HEK293T (cell line): ENCODE measurements at regions not wholly inside any gene's neighbourhood (a gene's known extent, or its start where the extent isn't known, plus 50 kb on each side); places are given as distances from the start of the nearest gene placed in this dataset.

ENCODE experiments used
- CTCF ChIA-PET: fragments of 350-600 bp; formaldehyde crosslinking; extraction: SDS; loops from one replicate; lab custom pipeline; 2021; ENCODE audit warnings: antibody characterized with exemption, inconsistent platforms; lab: Yijun Ruan, JAX
- POLR2A ChIA-PET: fragments of 350-600 bp; formaldehyde crosslinking; extraction: SDS; loops from one replicate; lab custom pipeline; 2020; ENCODE audit warnings: antibody characterized with exemption, inconsistent platforms; lab: Yijun Ruan, JAX
- DNase-seq: peaks from one replicate; pipeline ENCODE4 v3.0.0; 2012; ENCODE audit warnings: mixed read lengths; ENCODE audit errors: extremely low spot score
- ARNT ChIP-seq: fragments of 450-650 bp; IDR thresholded peaks from 2 replicates; pipeline ENCODE4 v1.6.1; 2017; ENCODE audit warnings: mild to moderate bottlenecking
- BHLHE40 ChIP-seq: fragments of 450-650 bp; IDR thresholded peaks from 2 replicates; pipeline ENCODE4 v1.6.1; 2016; ENCODE audit warnings: mild to moderate bottlenecking, moderate library complexity, borderline replicate concordance
- CTBP1 ChIP-seq: fragments of 450-650 bp; IDR thresholded peaks from 2 replicates; pipeline ENCODE4 v1.6.1; 2016; ENCODE audit warnings: borderline replicate concordance
- ELF4 ChIP-seq: fragments of 450-650 bp; IDR thresholded peaks from 2 replicates; pipeline ENCODE4 v1.6.1; 2017; ENCODE audit warnings: antibody characterized with exemption
- FOXA1 ChIP-seq: fragments of 450-650 bp; IDR thresholded peaks from 2 replicates; pipeline ENCODE4 v1.6.1; 2016; ENCODE audit warnings: mild to moderate bottlenecking
- FOXK2 ChIP-seq: fragments of 450-650 bp; IDR thresholded peaks from 2 replicates; pipeline ENCODE4 v1.6.1; 2016; ENCODE audit warnings: mild to moderate bottlenecking
- FOXM1 ChIP-seq: fragments of 450-650 bp; IDR thresholded peaks from 2 replicates; pipeline ENCODE4 v1.6.1; 2017; ENCODE audit warnings: mild to moderate bottlenecking, borderline replicate concordance
- HDGF ChIP-seq: fragments of 450-650 bp; IDR thresholded peaks from 2 replicates; pipeline ENCODE4 v1.6.1; 2017; ENCODE audit warnings: antibody characterized with exemption, borderline replicate concordance
- L3MBTL2 ChIP-seq: fragments of 450-650 bp; conservative IDR thresholded peaks from 2 replicates; pipeline ENCODE4 v1.6.1; 2016; ENCODE audit warnings: mild to moderate bottlenecking
- LEF1 ChIP-seq: fragments of 450-650 bp; IDR thresholded peaks from 2 replicates; pipeline ENCODE4 v1.6.1; 2017; ENCODE audit warnings: mild to moderate bottlenecking, borderline replicate concordance
- NFRKB ChIP-seq: fragments of 450-650 bp; IDR thresholded peaks from 2 replicates; pipeline ENCODE4 v1.6.1; 2016; ENCODE audit warnings: mild to moderate bottlenecking, moderate library complexity
- PKNOX1 ChIP-seq: fragments of 450-650 bp; IDR thresholded peaks from 2 replicates; pipeline ENCODE4 v1.6.1; 2016
- SP1 ChIP-seq: fragments of 450-650 bp; IDR thresholded peaks from 2 replicates; pipeline ENCODE4 v1.6.1; 2017
- SUZ12 ChIP-seq: fragments of 450-650 bp; IDR thresholded peaks from 2 replicates; pipeline ENCODE4 v1.6.1; 2016; ENCODE audit warnings: mild to moderate bottlenecking
- TARDBP ChIP-seq: fragments of 450-650 bp; IDR thresholded peaks from 2 replicates; pipeline ENCODE4 v1.6.1; 2016
- ZNF384 ChIP-seq: fragments of 450-650 bp; IDR thresholded peaks from 2 replicates; pipeline ENCODE4 v1.6.1; 2016

- TF ChIP-seq FOXM1 (no peak), CTBP1 (no peak), HDGF (no peak), TARDBP (no peak), ARNT (no peak), FOXA1 (no peak), ZNF384 (no peak), SP1 (no peak), FOXK2 (no peak), ELF4 (no peak), NFRKB (no peak)
- DNase-seq = no peak
- ChIA-PET POLR2A (no interaction called here), CTCF (no interaction called here)
Measured at GRCh38 chr22:49203091-49203858, 624.4 kb downstream of the BRD1 start.

GRCh38 chr22:49202226-49202625 is 625.4 kb downstream of the BRD1 start:
- ChIA-PET POLR2A (no interaction called here), CTCF (no interaction called here)
- TF ChIP-seq PKNOX1 (no peak), ARNT (no peak), FOXM1 (no peak), FOXA1 (no peak), SUZ12 (no peak), LEF1 (no peak), L3MBTL2 (no peak), SP1 (no peak), FOXK2 (no peak), CTBP1 (no peak), NFRKB (no peak), ELF4 (no peak), BHLHE40 (no peak), TARDBP (no peak), ZNF384 (no peak), HDGF (no peak)
- DNase-seq = no peak

GRCh38 chr22:49201046-49201970 is 626.4 kb downstream of the BRD1 start:
- DNase-seq = no peak
- TF ChIP-seq FOXA1 (no peak), CTBP1 (no peak), SP1 (no peak), FOXM1 (no peak), L3MBTL2 (no peak), ARNT (no peak), LEF1 (no peak), SUZ12 (no peak), ELF4 (no peak), HDGF (no peak), FOXK2 (no peak), BHLHE40 (no peak), PKNOX1 (no peak), ZNF384 (no peak), NFRKB (no peak), TARDBP (no peak)
- ChIA-PET CTCF (no interaction called here), POLR2A (no interaction called here)

- ChIA-PET POLR2A (no interaction called here), CTCF (interaction anchor here (0.6 kb wide), 1 partner anchor 55 kb away, joined by 5 read pairs; no protein-coding TSS in a partner anchor)
- TF ChIP-seq TARDBP (no peak), SP1 (no peak), FOXA1 (no peak), L3MBTL2 (no peak), NFRKB (no peak), BHLHE40 (no peak), PKNOX1 (no peak), LEF1 (no peak), CTBP1 (no peak), HDGF (no peak), ELF4 (no peak), FOXK2 (no peak), ARNT (no peak), FOXM1 (no peak), SUZ12 (no peak), ZNF384 (no peak)
- no peak for DNase-seq
Measured at GRCh38 chr22:49199224-49199623, 628.4 kb downstream of the BRD1 start.

- POLR2A ChIA-PET = no interaction called here
- TF ChIP-seq FOXA1 (no peak), FOXM1 (no peak), NFRKB (no peak), TARDBP (no peak), SP1 (no peak), SUZ12 (no peak), L3MBTL2 (no peak), CTBP1 (no peak), BHLHE40 (no peak), HDGF (no peak), ELF4 (no peak), ZNF384 (no peak), PKNOX1 (no peak)
Measured at GRCh38 chr22:49198705-49199084, 629.0 kb downstream of the BRD1 start.

More at GRCh38 chr22:49198705-49199084, 629.0 kb downstream of the BRD1 start:
- no peak for DNase-seq
- CTCF ChIA-PET = no interaction called here
